Naive thymus-derived CD4-positive, alpha-beta T cell (primary cell): ENCODE measurements at regions not wholly inside any gene's neighbourhood (a gene's known extent, or its start where the extent isn't known, plus 50 kb on each side); places are given as distances from the start of the nearest gene placed in this dataset.

Experiments
- ATAC-seq: fragments of 150-1000 bp; cut with Tn5 transposase; 2 replicates; pipeline ENCODE4 v1.10.0; 2021; ENCODE audit warnings: mild to moderate bottlenecking, moderate library complexity
- CTCF ChIA-PET: fragments of 350-600 bp; sonication (Branson Sonifier 250); formaldehyde crosslinking; loops from one replicate; lab custom pipeline; 2021; ENCODE audit warnings: antibody characterized with exemption; lab: Charles Lee
- POLR2A ChIA-PET: fragments of 350-600 bp; sonication (Branson Sonifier 250); formaldehyde crosslinking; loops from one replicate; lab custom pipeline; 2021; ENCODE audit warnings: antibody characterized with exemption, inconsistent platforms; lab: Charles Lee
- DNase-seq, 9 donors: peaks; one replicate each; pipeline versions ENCODE4 v3.0.0 to v3.0.0-alpha.2; 2020 to 2022; ENCODE audit warnings: mixed read lengths in 1 of 9
- H3K27ac ChIP-seq: one replicate; pipeline ENCODE4 v1.7.0; 2013; ENCODE audit warnings: mild to moderate bottlenecking, low read depth, low read length, moderate library complexity
- H3K27me3 ChIP-seq, 2 donors: one replicate each; pipeline ENCODE4 v1.7.0; 2013; ENCODE audit warnings: low read length in 2 of 2, mild to moderate bottlenecking in 2 of 2, moderate library complexity in 2 of 2; ENCODE audit not compliant: control insufficient read depth in 2 of 2, insufficient read depth in 2 of 2
- H3K36me3 ChIP-seq, 3 experiments: 1 replicate in 2 of 3; 2 replicates in 1 of 3; pipeline ENCODE4 v1.7.0; 2013; ENCODE audit warnings: low read length in 3 of 3, mild to moderate bottlenecking in 3 of 3, moderate library complexity in 1 of 3; ENCODE audit not compliant: insufficient read depth in 3 of 3, control insufficient read depth in 2 of 3
- H3K4me1 ChIP-seq, 2 donors: one replicate each; pipeline ENCODE4 v1.7.0; 2013; ENCODE audit warnings: low read length in 2 of 2, mild to moderate bottlenecking in 2 of 2, moderate library complexity in 1 of 2; ENCODE audit not compliant: control insufficient read depth in 2 of 2, insufficient read depth in 2 of 2
- H3K4me3 ChIP-seq: 2 replicates; pipeline ENCODE4 v1.7.0; 2013; ENCODE audit warnings: mild to moderate bottlenecking, low read length
- H3K9me3 ChIP-seq, 3 experiments: 1 replicate in 2 of 3; 2 replicates in 1 of 3; pipeline ENCODE4 v1.7.0; 2013; ENCODE audit warnings: low read length in 3 of 3; ENCODE audit not compliant: control insufficient read depth in 2 of 3
- H3K27ac Mint-ChIP-seq, 9 donors: one replicate each; pipeline ENCODE4 v1.8.0; 2020 to 2022; ENCODE audit warnings: mixed read lengths in 9 of 9, mild to moderate bottlenecking in 8 of 9, moderate library complexity in 5 of 9, inconsistent platforms in 2 of 9
- H3K27me3 Mint-ChIP-seq, 5 donors: one replicate each; pipeline ENCODE4 v1.8.0; 2021 to 2022; ENCODE audit warnings: mixed read lengths in 5 of 5, mild to moderate bottlenecking in 1 of 5
- H3K36me3 Mint-ChIP-seq, 5 donors: one replicate each; pipeline ENCODE4 v1.8.0; 2020 to 2022; ENCODE audit warnings: mixed read lengths in 5 of 5, mild to moderate bottlenecking in 3 of 5, inconsistent platforms in 1 of 5
- H3K4me1 Mint-ChIP-seq, 7 donors: one replicate each; pipeline ENCODE4 v1.8.0; 2020 to 2022; ENCODE audit warnings: mixed read lengths in 7 of 7, mild to moderate bottlenecking in 3 of 7, inconsistent platforms in 1 of 7
- H3K4me3 Mint-ChIP-seq, 10 donors: one replicate each; pipeline ENCODE4 v1.8.0; 2020 to 2022; ENCODE audit warnings: mild to moderate bottlenecking in 10 of 10, mixed read lengths in 10 of 10, moderate library complexity in 6 of 10, inconsistent platforms in 2 of 10
- H3K9me3 Mint-ChIP-seq, 11 donors: one replicate each; pipeline ENCODE4 v1.8.0; 2020 to 2022; ENCODE audit warnings: mixed read lengths in 11 of 11, mild to moderate bottlenecking in 4 of 11, inconsistent platforms in 1 of 11, moderate library complexity in 1 of 11
- intact Hi-C, 2 donors: fragments of 100-400 bp; cut with micrococcal nuclease; formaldehyde crosslinking; loops; one replicate each; pipeline ENCODE4 v1.15.1; 2023

GRCh38 chr12:124099661-124100060 is 126.6 kb downstream of the ZNF664 start:
- ATAC-seq (no peak), DNase-seq (no peak)
- no peak overlapping the region for H3K4me3 ChIP-seq
- POLR2A ChIA-PET = no interaction called here
- no peaks in the 10 kb centered on the region for H3K4me1 Mint-ChIP-seq
- H3K27ac ChIP-seq = no peak overlapping the region
- H3K4me3 Mint-ChIP-seq = no peak overlapping the region
- no peaks in the 10 kb centered on the region for H3K9me3 ChIP-seq
- H3K36me3 Mint-ChIP-seq = peaks cover 0 to 3% (median 0%) of the 10 kb centered on the region in 5 donors
- no peaks in the 10 kb centered on the region for H3K36me3 ChIP-seq
- intact Hi-C loops = no loop called here
- peaks cover 0 to 16% (median 9%) of the 10 kb centered on the region in 5 donors for H3K27me3 Mint-ChIP-seq
- H3K27ac Mint-ChIP-seq = no peak overlapping the region
- no peaks in the 10 kb centered on the region for H3K4me1 ChIP-seq
- CTCF ChIA-PET = no interaction called here
- no peaks in the 10 kb centered on the region for H3K27me3 ChIP-seq
- peaks cover 0 to 11% (median 0%) of the 10 kb centered on the region in 11 donors for H3K9me3 Mint-ChIP-seq

- Mint-ChIP-seq H3K4me1 (no peaks in the 10 kb centered on the region), H3K4me3 (no peak overlapping the region), H3K27ac (no peak overlapping the region), H3K36me3 (peaks cover 0 to 3% (median 0%) of the 10 kb centered on the region in 5 donors), H3K9me3 (peaks cover 0 to 11% (median 0%) of the 10 kb centered on the region in 11 donors), H3K27me3 (peaks cover 0 to 13% (median 9%) of the 10 kb centered on the region in 5 donors)
- DNase-seq (no peak), ATAC-seq (no peak)
- H3K4me3 ChIP-seq = no peak overlapping the region
- no peaks in the 10 kb centered on the region for H3K4me1 ChIP-seq
- no peaks in the 10 kb centered on the region for H3K27me3 ChIP-seq
- H3K36me3 ChIP-seq = no peaks in the 10 kb centered on the region
- intact Hi-C loops = no loop called here
- H3K9me3 ChIP-seq = no peaks in the 10 kb centered on the region
- POLR2A ChIA-PET = no interaction called here
- H3K27ac ChIP-seq = no peak overlapping the region
- CTCF ChIA-PET = no interaction called here
Observed at GRCh38 chr12:124100572-124101178, 127.7 kb downstream of the ZNF664 start.

- no peak for DNase-seq
- Mint-ChIP-seq H3K4me1 (peaks cover 0 to 3% (median 0%) of the 10 kb centered on the region in 7 donors), H3K27me3 (no peaks in the 10 kb centered on the region), H3K4me3 (no peak overlapping the region), H3K9me3 (peaks cover 0 to 17% (median 4%) of the 10 kb centered on the region in 11 donors), H3K36me3 (peaks cover 0 to 2% (median 0%) of the 10 kb centered on the region in 5 donors), H3K27ac (no peak overlapping the region)
- Histone ChIP-seq H3K4me1 (no peaks in the 10 kb centered on the region), H3K36me3 (no peaks in the 10 kb centered on the region), H3K9me3 (no peaks in the 10 kb centered on the region), H3K27ac (no peak overlapping the region), H3K27me3 (no peaks in the 10 kb centered on the region), H3K4me3 (no peak overlapping the region)
- ChIA-PET POLR2A (no interaction called here), CTCF (no interaction called here)
- intact Hi-C loops = no loop called here
- no peak for ATAC-seq
Observed at GRCh38 chr12:124105546-124105945, 132.5 kb downstream of the ZNF664 start.

- peaks cover 0 to 3% (median 0%) of the 10 kb centered on the region in 7 donors for H3K4me1 Mint-ChIP-seq
- H3K4me3 Mint-ChIP-seq = no peak overlapping the region
- DNase-seq = no peak
- no peaks in the 10 kb centered on the region for H3K36me3 Mint-ChIP-seq
- peaks cover 0 to 12% (median 4%) of the 10 kb centered on the region in 11 donors for H3K9me3 Mint-ChIP-seq
- Histone ChIP-seq H3K27ac (no peak overlapping the region), H3K9me3 (no peaks in the 10 kb centered on the region), H3K27me3 (no peaks in the 10 kb centered on the region), H3K36me3 (no peaks in the 10 kb centered on the region), H3K4me3 (no peak overlapping the region), H3K4me1 (no peaks in the 10 kb centered on the region)
- CTCF ChIA-PET = interaction anchor here (0.8 kb wide), 1 partner anchor 79 kb away, joined by 3 read pairs; no protein-coding TSS in a partner anchor
- no peak overlapping the region for H3K27ac Mint-ChIP-seq
- H3K27me3 Mint-ChIP-seq = peaks cover 0 to 3% (median 0%) of the 10 kb centered on the region in 5 donors
- intact Hi-C loops = no loop called here
- no peak for ATAC-seq
- POLR2A ChIA-PET = no interaction called here
Observed at GRCh38 chr12:124107351-124107750, 134.3 kb downstream of the ZNF664 start.

GRCh38 chr12:124109760-124110159 is 136.7 kb downstream of the ZNF664 start:
- Mint-ChIP-seq H3K9me3 (peaks cover 0 to 14% (median 5%) of the 10 kb centered on the region in 11 donors), H3K27me3 (peaks cover 0 to 7% (median 0%) of the 10 kb centered on the region in 5 donors), H3K4me3 (no peak overlapping the region), H3K4me1 (peaks cover 0 to 3% (median 0%) of the 10 kb centered on the region in 7 donors), H3K36me3 (no peaks in the 10 kb centered on the region), H3K27ac (no peak overlapping the region)
- Histone ChIP-seq H3K9me3 (no peaks in the 10 kb centered on the region), H3K4me3 (no peak overlapping the region), H3K36me3 (no peaks in the 10 kb centered on the region), H3K27me3 (no peaks in the 10 kb centered on the region), H3K4me1 (no peaks in the 10 kb centered on the region), H3K27ac (no peak overlapping the region)
- CTCF ChIA-PET = no interaction called here
- peak in 1 of 9 donors; percentile 5 for DNase-seq
- intact Hi-C loops = no loop called here
- ATAC-seq = no peak
- POLR2A ChIA-PET = no interaction called here

GRCh38 chr12:124110372-124110883 is 137.4 kb downstream of the ZNF664 start:
- POLR2A ChIA-PET = no interaction called here
- Mint-ChIP-seq H3K27ac (no peak overlapping the region), H3K4me3 (no peak overlapping the region), H3K4me1 (peaks cover 0 to 3% (median 0%) of the 10 kb centered on the region in 7 donors), H3K9me3 (peaks cover 0 to 14% (median 6%) of the 10 kb centered on the region in 11 donors), H3K36me3 (no peaks in the 10 kb centered on the region), H3K27me3 (peaks cover 0 to 10% (median 0%) of the 10 kb centered on the region in 5 donors)
- Histone ChIP-seq H3K9me3 (no peaks in the 10 kb centered on the region), H3K27ac (no peak overlapping the region), H3K27me3 (no peaks in the 10 kb centered on the region), H3K4me1 (no peaks in the 10 kb centered on the region), H3K36me3 (no peaks in the 10 kb centered on the region), H3K4me3 (no peak overlapping the region)
- DNase-seq (no peak), ATAC-seq (no peak)
- CTCF ChIA-PET = no interaction called here
- intact Hi-C loops = no loop called here

GRCh38 chr12:124111006-124111405 is 138.0 kb downstream of the ZNF664 start:
- Histone ChIP-seq H3K36me3 (no peaks in the 10 kb centered on the region), H3K4me3 (no peak overlapping the region), H3K27ac (no peak overlapping the region), H3K4me1 (no peaks in the 10 kb centered on the region), H3K9me3 (no peaks in the 10 kb centered on the region), H3K27me3 (no peaks in the 10 kb centered on the region)
- no peak overlapping the region for H3K4me3 Mint-ChIP-seq
- DNase-seq (no peak), ATAC-seq (no peak)
- CTCF ChIA-PET = no interaction called here
- peaks cover 0 to 10% (median 3%) of the 10 kb centered on the region in 5 donors for H3K27me3 Mint-ChIP-seq
- H3K36me3 Mint-ChIP-seq = no peaks in the 10 kb centered on the region
- H3K4me1 Mint-ChIP-seq = peaks cover 0 to 3% (median 0%) of the 10 kb centered on the region in 7 donors
- POLR2A ChIA-PET = no interaction called here
- intact Hi-C loops = no loop called here
- H3K9me3 Mint-ChIP-seq = peaks cover 0 to 14% (median 5%) of the 10 kb centered on the region in 11 donors
- H3K27ac Mint-ChIP-seq = no peak overlapping the region
